H7 (cell line): ENCODE measurements at regions not wholly inside any gene's neighbourhood (a gene's known extent, or its start where the extent isn't known, plus 50 kb on each side); places are given as distances from the start of the nearest gene placed in this dataset.
"Not testable (repeated sequence)": the region's sequence is repeated elsewhere in the genome, so short reads cannot be mapped to it uniquely, and the experiment has no call there.

Source experiments
- DNase-seq: peaks from one replicate; pipeline ENCODE4 v3.0.0; 2012
- H3K27me3 ChIP-seq: 2 replicates; pipeline ENCODE4 v1.6.0; 2011; ENCODE audit warnings: mild to moderate bottlenecking, low read length; ENCODE audit not compliant: control insufficient read depth, insufficient read depth
- H3K36me3 ChIP-seq: replicated peaks from 2 replicates; pipeline ENCODE4 v1.5.1; 2011; ENCODE audit warnings: low read length; ENCODE audit not compliant: control insufficient read depth, insufficient read depth
- H3K4me3 ChIP-seq: 2 replicates; pipeline ENCODE4 v1.5.1; 2011; ENCODE audit warnings: low read depth, mild to moderate bottlenecking, control low read depth, low read length, moderate library complexity; ENCODE audit not compliant: insufficient read depth

- Histone ChIP-seq H3K4me3 (no peak overlapping the region), H3K27me3 (no peaks in the 10 kb centered on the region), H3K36me3 (no peaks in the 10 kb centered on the region)
- DNase-seq, result peak; percentile 43
Observed at GRCh38 chr7:66503551-66504031, 125.1 kb upstream of the KCTD7 start.

GRCh38 chr7:66504131-66504530 is 124.5 kb upstream of the KCTD7 start:
- no peak overlapping the region for H3K4me3 ChIP-seq
- H3K27me3 ChIP-seq, result no peaks in the 10 kb centered on the region
- DNase-seq, result peak; percentile 51
- H3K36me3 ChIP-seq, result no peaks in the 10 kb centered on the region

GRCh38 chr7:66505009-66505408 is 123.7 kb upstream of the KCTD7 start:
- DNase-seq, result peak; percentile 67

GRCh38 chr7:66505531-66506451 is 122.9 kb upstream of the KCTD7 start:
- H3K36me3 ChIP-seq, result no peaks in the 10 kb centered on the region
- no peak for DNase-seq
- H3K27me3 ChIP-seq, result no peaks in the 10 kb centered on the region
- H3K4me3 ChIP-seq, result no peak overlapping the region

More at GRCh38 chr7:66505009-66505408, 123.7 kb upstream of the KCTD7 start:
- no peaks in the 10 kb centered on the region for H3K36me3 ChIP-seq
- no peak overlapping the region for H3K4me3 ChIP-seq
- no peaks in the 10 kb centered on the region for H3K27me3 ChIP-seq

GRCh38 chr7:66506703-66507102 is 122.0 kb upstream of the KCTD7 start:
- H3K27me3 ChIP-seq, DNase-seq, H3K4me3 ChIP-seq, H3K36me3 ChIP-seq: not testable (repeated sequence)

DNA sequence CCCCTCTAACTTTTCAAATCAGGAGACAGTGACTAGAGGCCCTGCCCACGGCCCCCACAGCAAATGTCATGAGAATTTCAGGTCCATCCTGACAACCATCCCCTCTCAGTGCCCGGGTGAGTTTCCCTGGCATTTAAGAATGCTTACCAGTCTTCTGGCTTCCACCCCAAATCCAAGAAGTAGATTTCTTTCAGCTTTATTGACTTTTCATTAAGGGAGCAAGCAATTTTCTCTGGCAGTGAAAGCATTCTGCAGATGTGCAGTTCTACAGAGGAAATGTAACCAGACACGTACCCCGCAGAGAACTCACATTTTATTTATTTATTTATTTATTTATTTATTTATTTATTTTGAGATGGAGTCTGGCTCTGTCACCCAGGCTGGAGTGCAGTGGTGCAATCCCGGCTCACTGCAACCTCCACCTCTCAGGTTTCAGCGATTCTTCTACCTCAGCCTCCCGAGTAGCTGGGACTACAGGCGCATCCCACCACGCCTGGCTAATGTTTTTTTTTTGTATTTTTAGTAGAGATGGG is 120.9 kb upstream of the KCTD7 start:
- DNase-seq, result no peak
- Histone ChIP-seq H3K4me3 (no peak overlapping the region), H3K36me3 (no peaks in the 10 kb centered on the region), H3K27me3 (no peaks in the 10 kb centered on the region)

GRCh38 chr7:66508431-66508830 is 120.2 kb upstream of the KCTD7 start:
- Histone ChIP-seq H3K36me3 (no peaks in the 10 kb centered on the region), H3K4me3 (no peak overlapping the region), H3K27me3 (no peaks in the 10 kb centered on the region)
- no peak for DNase-seq

DNA sequence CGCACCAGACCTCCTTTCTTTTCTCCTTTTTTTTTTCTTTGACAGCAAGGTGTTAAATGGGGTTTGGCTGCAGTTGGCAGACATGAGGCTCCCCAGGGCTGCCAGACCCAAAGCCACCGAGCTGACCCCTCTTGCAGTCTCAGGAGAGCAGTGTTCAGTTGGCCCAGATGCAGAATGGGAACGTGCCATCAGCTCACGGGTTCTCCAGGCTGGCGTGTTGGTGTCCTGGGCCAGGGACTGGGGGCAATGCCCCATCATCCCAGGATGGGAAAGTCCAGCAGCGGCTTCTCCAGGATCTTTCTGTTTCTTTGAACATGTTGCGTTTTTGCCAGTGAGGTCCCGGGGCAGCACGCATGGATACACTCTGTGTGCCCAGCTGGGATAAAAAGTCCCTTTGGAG is 114.6 kb upstream of the KCTD7 start:
- no peaks in the 10 kb centered on the region for H3K27me3 ChIP-seq
- no peak for DNase-seq
- H3K36me3 ChIP-seq, result no peaks in the 10 kb centered on the region
- no peak overlapping the region for H3K4me3 ChIP-seq

DNA sequence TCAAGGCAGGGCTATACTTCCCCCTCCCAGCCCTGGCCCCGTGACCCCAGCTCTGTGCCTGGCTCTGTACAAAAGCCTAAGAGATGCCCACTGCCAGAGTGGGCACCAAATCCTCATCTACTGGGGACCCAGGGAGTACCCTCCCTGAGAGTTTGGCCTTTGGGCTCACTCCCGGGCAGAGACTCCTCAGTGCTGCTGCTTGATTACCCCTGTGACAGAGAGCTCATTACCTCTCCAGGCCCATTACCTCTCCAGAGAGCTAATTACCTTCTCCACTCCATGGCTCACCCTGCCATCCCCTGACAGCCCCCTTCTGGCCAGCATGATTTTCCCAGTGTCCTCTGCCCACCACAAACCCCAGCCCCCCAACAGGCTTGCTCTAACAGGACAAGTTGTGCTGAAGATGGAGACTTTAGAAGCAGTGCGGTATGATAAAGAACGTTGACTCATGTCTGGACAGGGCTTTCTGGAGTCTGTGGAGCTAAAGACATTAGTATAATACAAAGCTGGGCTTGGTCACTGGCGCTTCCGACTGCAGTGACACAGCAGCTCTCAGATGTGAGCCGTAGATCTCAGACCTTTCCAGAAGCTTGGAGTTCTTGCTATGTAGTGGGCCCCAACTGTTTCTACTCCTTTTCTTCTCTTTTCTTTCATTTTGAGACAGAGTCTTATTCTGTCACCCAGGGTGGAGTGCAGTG is 111.3 kb upstream of the KCTD7 start:
- H3K4me3 ChIP-seq, result no peak overlapping the region
- DNase-seq, result no peak
- no peaks in the 10 kb centered on the region for H3K36me3 ChIP-seq
- H3K27me3 ChIP-seq, result no peaks in the 10 kb centered on the region

- no peak overlapping the region for H3K4me3 ChIP-seq
- H3K36me3 ChIP-seq, result no peaks in the 10 kb centered on the region
- no peaks in the 10 kb centered on the region for H3K27me3 ChIP-seq
- DNase-seq, result no peak
Observed at GRCh38 chr7:66518151-66518691, 110.5 kb upstream of the KCTD7 start.

DNA sequence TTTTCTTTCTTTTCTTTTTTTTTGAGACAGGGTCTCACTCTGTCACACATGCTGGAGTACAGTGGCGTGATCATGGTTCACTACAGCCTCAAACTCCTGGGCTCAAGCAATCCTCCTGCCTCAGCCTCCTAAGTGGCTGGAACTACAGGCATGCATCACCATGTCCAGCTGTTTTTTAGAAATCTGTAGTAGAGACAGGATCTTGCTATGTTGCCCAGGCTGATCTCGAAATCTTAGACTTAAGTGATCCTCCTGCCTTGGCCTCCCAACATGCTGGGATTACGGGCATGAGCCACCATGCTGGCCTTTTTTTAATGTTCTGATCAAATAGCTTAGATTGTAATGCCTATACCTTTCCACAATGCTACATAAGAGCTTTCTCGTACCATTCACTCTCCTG is 107.0 kb upstream of the KCTD7 start:
- H3K27me3 ChIP-seq, result no peaks in the 10 kb centered on the region
- no peak overlapping the region for H3K4me3 ChIP-seq
- H3K36me3 ChIP-seq, result no peaks in the 10 kb centered on the region
- no peak for DNase-seq

- Histone ChIP-seq H3K4me3 (no peak overlapping the region), H3K36me3 (no peaks in the 10 kb centered on the region), H3K27me3 (no peaks in the 10 kb centered on the region)
- peak; percentile 49 for DNase-seq
Observed at GRCh38 chr7:66522518-66522917, 106.2 kb upstream of the KCTD7 start.

- no peaks in the 10 kb centered on the region for H3K36me3 ChIP-seq
- no peaks in the 10 kb centered on the region for H3K27me3 ChIP-seq
- DNase-seq, result peak; percentile 37
- no peak overlapping the region for H3K4me3 ChIP-seq
Observed at GRCh38 chr7:66523409-66523808, 105.3 kb upstream of the KCTD7 start.

DNA sequence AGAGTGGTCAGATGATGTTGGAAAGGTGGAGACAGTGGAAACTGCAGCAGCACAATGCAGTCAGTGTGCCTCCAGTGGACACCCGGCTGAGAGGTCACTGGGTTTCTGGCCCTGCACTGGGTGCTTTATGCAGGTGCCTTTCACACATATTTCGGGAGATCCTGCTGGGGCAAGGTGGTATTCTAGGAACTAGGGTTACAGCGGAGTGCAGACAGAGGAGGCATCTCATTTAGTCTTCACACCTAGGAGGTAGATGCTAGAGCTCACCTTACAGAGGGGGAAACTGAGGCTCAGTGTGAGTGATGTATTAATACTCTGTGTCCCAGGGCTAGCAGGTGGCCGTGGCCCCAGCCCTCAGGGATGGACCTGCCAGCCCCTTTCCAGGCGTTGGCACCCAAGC is 103.9 kb upstream of the KCTD7 start:
- H3K4me3 ChIP-seq, result no peak overlapping the region
- DNase-seq, result peak; percentile 24
- H3K36me3 ChIP-seq, result no peaks in the 10 kb centered on the region
- no peaks in the 10 kb centered on the region for H3K27me3 ChIP-seq
